Adrenal gland (tissue), 9 donors: ENCODE measurements at regions not wholly inside any gene's neighbourhood (a gene's known extent, or its start where the extent isn't known, plus 50 kb on each side); places are given as distances from the start of the nearest gene placed in this dataset.
A peak's percentile ranks its signal among the peaks of the same experiment; 100 is the strongest.

Experiments used
- DNase-seq, 7 donors: peaks; one replicate each; pipeline ENCODE4 v3.0.0-alpha.2; 2019 to 2020
- H3K27ac ChIP-seq, 5 donors: fragments of 200-600 bp; sonication (generic) in 4 of 5; 1 replicate in 3 of 5; 2 replicates in 2 of 5; pipeline versions ENCODE4 v1.5.1 to v1.8.0; 2016 to 2020; ENCODE audit warnings: mild to moderate bottlenecking in 1 of 5
- H3K27me3 ChIP-seq: fragments of 200-600 bp; 2 replicates; pipeline ENCODE4 v1.8.0; 2021
- H3K36me3 ChIP-seq, 2 donors: fragments of 200-600 bp; replicated peaks in 1 of 2; 1 replicate in 1 of 2; 2 replicates in 1 of 2; pipeline versions ENCODE4 v1.5.1 to v1.8.0; 2018 to 2022
- H3K4me1 ChIP-seq, 2 donors: fragments of 200-600 bp; replicated peaks in 1 of 2; 1 replicate in 1 of 2; 2 replicates in 1 of 2; pipeline versions ENCODE4 v1.5.1 to v1.8.0; 2018 to 2021
- H3K4me3 ChIP-seq, 4 donors: fragments of 200-600 bp; sonication (generic) in 3 of 4; one replicate each; pipeline ENCODE4 v1.5.1; 2016 to 2018
- H3K9me3 ChIP-seq, 3 donors: fragments of 200-600 bp; sonication (generic) in 1 of 3; replicated peaks in 1 of 3; 1 replicate in 2 of 3; 2 replicates in 1 of 3; pipeline versions ENCODE4 v1.5.1 to v1.8.0; 2016 to 2021
- CTCF ChIP-seq, 6 experiments: fragments of 450-650 bp in 4 of 6; fragments of 200-600 bp in 2 of 6; sonication (generic) in 1 of 6; IDR thresholded peaks; 1 replicate in 5 of 6; 2 replicates in 1 of 6; pipeline versions ENCODE4 v1.5.1 to v1.8.0; 2016 to 2021; ENCODE audit warnings: antibody characterized with exemption in 6 of 6, mild to moderate bottlenecking in 2 of 6, moderate library complexity in 1 of 6
- POLR2A ChIP-seq, 2 donors: fragments of 450-650 bp; IDR thresholded peaks; one replicate each; pipeline ENCODE4 v1.6.1; 2017; ENCODE audit warnings: antibody characterized with exemption in 2 of 2, mild to moderate bottlenecking in 2 of 2, moderate library complexity in 1 of 2
- WGBS, 4 donors: extraction: QIAGEN DNeasy Blood & Tissue Kit in 2 of 4; methylation state at CpG; one replicate each; pipeline versions ENCODE4 v1.1.5 to v1.1.7; 2013 to 2017; 5-methylcytosine and 5-hydroxymethylcytosine counted together
- intact Hi-C, 2 donors: fragments of 100-400 bp; cut with DNase I; formaldehyde crosslinking; loops; one replicate each; pipeline versions ENCODE4 v1.14.1 to v1.15.0; 2022 to 2023
- donor health status: healthy with polysubstance abuse.
- donor health status: Bipolar disorder and iron deficiency.
- donor health status: DM: yes; HTN: yes; CAD: no.
- donor health status: DM: no; HTN: no; CAD: no.
- donor health status: DM: no; HTN: no; CAD: no.

DNA sequence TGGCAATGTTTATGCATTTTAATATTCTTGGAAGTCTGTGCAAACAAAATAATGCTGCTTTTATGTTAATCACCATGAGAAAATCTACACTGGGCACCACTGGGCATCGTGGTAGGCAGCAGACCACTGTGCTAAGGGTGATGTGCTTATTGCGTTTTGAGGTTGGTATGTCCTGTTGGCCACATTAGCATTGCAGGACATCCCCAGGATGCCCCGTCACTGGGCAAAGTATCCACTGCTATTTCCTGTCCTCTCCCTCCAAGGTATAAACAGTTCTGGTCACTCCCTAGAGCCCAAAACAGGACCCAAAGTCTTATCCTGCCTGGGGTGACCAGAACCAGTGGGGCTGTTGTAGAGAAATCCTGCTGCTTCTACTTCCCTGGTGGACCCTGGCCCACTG, 284.2 kb upstream of the ROPN1 start:
- Histone ChIP-seq H3K27ac (peak overlapping the region in 4 of 5 donors; percentile 59 to 92 (median 66)), H3K4me3 (no peak overlapping the region), H3K36me3 (no peaks in the 10 kb centered on the region), H3K4me1 (peaks cover 8 to 33% of the 10 kb centered on the region in 2 donors), H3K27me3 (no peaks in the 10 kb centered on the region), H3K9me3 (no peaks in the 10 kb centered on the region)
- WGBS, 4 donors, result 71 to 81% (median 78%) methylated on average over 3 of the region's 3 CpGs
- no peak for TF ChIP-seq POLR2A (IDR thresholded peaks at IDR 0.05)
- peak in 1 of 6 experiments; percentile 4 for TF ChIP-seq CTCF (IDR thresholded peaks at IDR 0.05)
- no peak for DNase-seq
- intact Hi-C loops, result loop anchor here in 1 of 2 donors (10.0 kb wide), 1 partner anchor 251 kb away; no protein-coding TSS in a partner anchor

GRCh38 chr3:124276539-124277143, 284.7 kb upstream of the ROPN1 start:
- H3K27me3 ChIP-seq, result no peaks in the 10 kb centered on the region
- H3K27ac ChIP-seq, result peak overlapping the region in 4 of 5 donors; percentile 59 to 92 (median 66)
- no peaks in the 10 kb centered on the region for H3K9me3 ChIP-seq
- intact Hi-C loops, result loop anchor here in 1 of 2 donors (10.0 kb wide), 1 partner anchor 252 kb away; no protein-coding TSS in a partner anchor
- no peak for DNase-seq
- H3K4me3 ChIP-seq, result no peak overlapping the region
- 77 to 93% (median 83%) methylated on average over 8 of the region's 8 CpGs for WGBS, 4 donors
- TF ChIP-seq POLR2A (IDR thresholded peaks at IDR 0.05) (no peak), CTCF (IDR thresholded peaks at IDR 0.05) (no peak)
- peaks cover 8 to 28% of the 10 kb centered on the region in 2 donors for H3K4me1 ChIP-seq
- no peaks in the 10 kb centered on the region for H3K36me3 ChIP-seq

DNA sequence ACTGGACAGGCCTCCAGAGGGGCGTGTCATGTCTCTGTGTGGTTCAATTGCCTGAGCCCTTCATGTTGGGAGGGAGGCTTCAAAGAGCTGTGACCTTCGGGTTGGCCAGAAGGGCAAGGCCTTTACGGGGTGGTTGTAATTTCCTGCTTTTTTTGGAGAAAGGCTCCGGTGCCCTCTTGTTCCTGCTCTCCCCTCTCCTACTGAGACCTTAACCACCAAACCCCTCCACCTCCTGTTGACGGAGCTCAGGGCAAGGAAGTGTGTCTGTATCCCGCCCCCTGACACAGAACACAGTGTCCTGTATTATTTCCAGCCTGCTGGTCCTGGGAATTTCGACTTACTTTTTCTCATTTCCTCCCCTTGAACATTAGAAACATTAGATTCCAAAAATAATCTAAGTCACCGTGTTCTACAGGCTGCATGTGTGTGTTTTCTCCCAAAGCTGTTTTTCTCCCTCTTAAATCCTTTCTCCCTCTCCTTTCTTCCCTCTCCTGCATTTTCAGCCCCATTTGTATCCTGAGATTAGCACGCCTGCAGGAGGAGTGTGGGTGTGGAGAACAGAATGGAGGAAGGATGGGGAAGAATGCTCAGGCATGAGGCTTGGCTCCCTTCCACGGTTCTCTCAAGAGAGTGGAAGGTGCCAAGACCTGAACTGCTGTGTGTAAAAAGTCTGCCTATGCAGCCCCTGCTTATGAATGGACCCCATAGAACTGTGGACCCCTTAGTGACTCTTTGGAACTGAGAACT, 285.4 kb upstream of the ROPN1 start:
- Histone ChIP-seq H3K27me3 (no peaks in the 10 kb centered on the region), H3K9me3 (no peaks in the 10 kb centered on the region), H3K27ac (peak overlapping the region in 4 of 5 donors; percentile 59 to 92 (median 66)), H3K4me1 (peaks cover 8 to 28% of the 10 kb centered on the region in 2 donors), H3K36me3 (no peaks in the 10 kb centered on the region), H3K4me3 (no peak overlapping the region)
- peak in 1 of 6 experiments; percentile 9 for TF ChIP-seq CTCF (IDR thresholded peaks at IDR 0.05)
- no peak for TF ChIP-seq POLR2A (IDR thresholded peaks at IDR 0.05)
- peak in 6 of 7 donors; percentile 30 to 73 (median 54) for DNase-seq
- intact Hi-C loops, result loop anchor here in 1 of 2 donors (10.0 kb wide), 1 partner anchor 253 kb away; no protein-coding TSS in a partner anchor
- 28 to 38% (median 34%) methylated on average over 9 to 10 of the region's 10 CpGs for WGBS, 4 donors
